ENCODE measurements at regions not wholly inside any gene's neighbourhood (a gene's known extent, or its start where the extent isn't known, plus 50 kb on each side); places are given as distances from the start of the nearest gene placed in this dataset.

DNA sequence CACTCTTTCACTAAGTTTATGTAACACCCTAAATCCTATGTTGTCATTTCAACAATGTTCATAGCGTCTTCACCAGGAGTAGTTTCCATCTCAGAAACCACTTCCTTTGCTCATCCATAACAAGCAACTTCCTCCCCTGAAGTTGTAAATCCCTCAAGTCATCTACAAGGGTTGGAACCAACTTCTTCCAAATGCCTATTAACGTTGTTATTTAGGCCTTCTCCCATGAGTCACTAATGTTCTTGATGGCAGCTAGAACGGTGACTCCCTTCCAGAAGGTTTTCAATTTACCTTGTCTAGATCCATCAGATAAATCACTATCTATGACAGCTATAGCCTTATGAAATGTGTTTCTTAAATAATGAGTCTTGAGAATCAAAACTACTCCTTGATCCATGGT, 73.3 kb upstream of the TARS1 start:
- H3K36me3 Mint-ChIP-seq (ENCODE audit: insufficient read depth, unreplicated experiment) = no peaks in the 10 kb centered on the region
- TF ChIP-seq, protein P1, sequence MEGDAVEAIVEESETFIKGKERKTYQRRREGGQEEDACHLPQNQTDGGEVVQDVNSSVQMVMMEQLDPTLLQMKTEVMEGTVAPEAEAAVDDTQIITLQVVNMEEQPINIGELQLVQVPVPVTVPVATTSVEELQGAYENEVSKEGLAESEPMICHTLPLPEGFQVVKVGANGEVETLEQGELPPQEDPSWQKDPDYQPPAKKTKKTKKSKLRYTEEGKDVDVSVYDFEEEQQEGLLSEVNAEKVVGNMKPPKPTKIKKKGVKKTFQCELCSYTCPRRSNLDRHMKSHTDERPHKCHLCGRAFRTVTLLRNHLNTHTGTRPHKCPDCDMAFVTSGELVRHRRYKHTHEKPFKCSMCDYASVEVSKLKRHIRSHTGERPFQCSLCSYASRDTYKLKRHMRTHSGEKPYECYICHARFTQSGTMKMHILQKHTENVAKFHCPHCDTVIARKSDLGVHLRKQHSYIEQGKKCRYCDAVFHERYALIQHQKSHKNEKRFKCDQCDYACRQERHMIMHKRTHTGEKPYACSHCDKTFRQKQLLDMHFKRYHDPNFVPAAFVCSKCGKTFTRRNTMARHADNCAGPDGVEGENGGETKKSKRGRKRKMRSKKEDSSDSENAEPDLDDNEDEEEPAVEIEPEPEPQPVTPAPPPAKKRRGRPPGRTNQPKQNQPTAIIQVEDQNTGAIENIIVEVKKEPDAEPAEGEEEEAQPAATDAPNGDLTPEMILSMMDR (IDR thresholded peaks at IDR 0.05; ENCODE audit: unreplicated experiment) = no peak
- intact Hi-C loops (cut with micrococcal nuclease) = no loop called here
- no peak for DNase-seq (ENCODE audit: unreplicated experiment)
- no peak overlapping the region for H3K27ac Mint-ChIP-seq (ENCODE audit: low read depth, unreplicated experiment)
- ChIA-PET CTCF (no interaction called here), POLR2A (interaction anchor here (0.7 to 1.4 kb wide), 2 partner anchors 12 to 37 kb away, joined by 3 to 4 read pairs; no protein-coding TSS in a partner anchor)
- no peaks in the 10 kb centered on the region for H3K9me3 Mint-ChIP-seq (ENCODE audit: unreplicated experiment)
- no TSS peak for BruUV-seq (replicated peaks)
- no peak overlapping the region for H3K4me3 Mint-ChIP-seq (ENCODE audit: unreplicated experiment)
- no peaks in the 10 kb centered on the region for H3K27me3 Mint-ChIP-seq (ENCODE audit: insufficient read depth, unreplicated experiment)
- peaks cover 21% of the 10 kb centered on the region for H3K4me1 Mint-ChIP-seq (ENCODE audit: insufficient read depth, unreplicated experiment)

DNA sequence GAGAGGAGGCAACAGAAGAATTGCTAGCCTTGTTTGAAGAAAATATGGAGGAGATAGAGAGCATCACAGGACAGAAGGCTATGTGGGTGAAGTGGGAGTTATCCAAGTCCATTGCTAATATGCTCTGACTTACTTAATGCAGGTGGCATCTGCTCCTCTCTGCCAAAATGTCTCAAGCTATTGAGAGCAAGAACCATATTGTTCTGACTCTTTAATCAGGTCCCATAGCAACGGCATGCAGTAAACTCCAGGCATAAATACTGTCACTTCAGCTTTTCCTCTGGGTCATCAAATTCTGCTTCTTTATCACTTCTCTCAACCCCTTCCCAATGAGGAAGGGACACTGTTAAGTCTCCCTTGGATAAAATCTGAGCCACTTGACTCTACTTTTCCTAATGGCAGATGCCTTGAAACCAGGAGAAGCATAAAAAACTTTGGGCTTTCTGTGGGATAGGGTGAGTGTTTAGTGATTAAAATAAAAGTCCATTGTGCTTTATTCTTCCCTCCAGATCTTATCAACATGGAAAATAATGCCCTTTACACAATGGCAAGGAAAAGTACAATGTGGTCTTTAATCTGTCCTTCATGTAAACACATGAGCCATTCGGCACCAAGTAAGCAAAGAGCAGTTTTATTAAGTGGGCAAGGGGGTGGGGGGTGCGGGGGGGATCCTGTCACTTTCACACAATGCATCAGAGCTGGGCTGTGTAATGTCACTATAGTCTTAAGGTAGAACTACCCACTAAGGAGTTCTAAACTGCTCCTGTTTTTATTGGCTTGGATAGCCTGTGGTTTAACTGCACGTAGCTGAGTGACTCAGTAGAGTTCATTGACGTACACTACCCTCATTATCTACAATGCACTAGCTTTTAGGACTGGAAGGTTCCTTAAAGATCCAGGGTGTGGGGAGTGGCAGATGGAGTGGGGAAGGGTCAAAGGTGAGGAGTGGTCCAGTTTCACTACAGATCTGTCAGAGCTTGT, 71.0 kb upstream of the TARS1 start:
- peak overlapping the region; percentile 25 for H3K27ac Mint-ChIP-seq (ENCODE audit: low read depth, unreplicated experiment)
- TF ChIP-seq, protein P1 (IDR thresholded peaks at IDR 0.05; ENCODE audit: unreplicated experiment) = no peak
- no peaks in the 10 kb centered on the region for H3K9me3 Mint-ChIP-seq (ENCODE audit: unreplicated experiment)
- no peaks in the 10 kb centered on the region for H3K27me3 Mint-ChIP-seq (ENCODE audit: insufficient read depth, unreplicated experiment)
- DNase-seq (ENCODE audit: unreplicated experiment) = peak; percentile 76
- BruUV-seq (replicated peaks) = no TSS peak
- intact Hi-C loops (cut with micrococcal nuclease) = no loop called here
- peaks cover 21% of the 10 kb centered on the region for H3K4me1 Mint-ChIP-seq (ENCODE audit: insufficient read depth, unreplicated experiment)
- H3K36me3 Mint-ChIP-seq (ENCODE audit: insufficient read depth, unreplicated experiment) = no peaks in the 10 kb centered on the region
- POLR2A ChIA-PET = interaction anchor here (0.9 to 1.4 kb wide), 2 partner anchors 27 to 32 kb away, joined by 4 to 5 read pairs; no protein-coding TSS in a partner anchor
- H3K4me3 Mint-ChIP-seq (ENCODE audit: unreplicated experiment) = no peak overlapping the region
- CTCF ChIA-PET = interaction anchor here (0.7 to 1.8 kb wide), 3 partner anchors 9 to 460 kb away, joined by 3 to 8 read pairs (median 3); no protein-coding TSS in a partner anchor

DNA sequence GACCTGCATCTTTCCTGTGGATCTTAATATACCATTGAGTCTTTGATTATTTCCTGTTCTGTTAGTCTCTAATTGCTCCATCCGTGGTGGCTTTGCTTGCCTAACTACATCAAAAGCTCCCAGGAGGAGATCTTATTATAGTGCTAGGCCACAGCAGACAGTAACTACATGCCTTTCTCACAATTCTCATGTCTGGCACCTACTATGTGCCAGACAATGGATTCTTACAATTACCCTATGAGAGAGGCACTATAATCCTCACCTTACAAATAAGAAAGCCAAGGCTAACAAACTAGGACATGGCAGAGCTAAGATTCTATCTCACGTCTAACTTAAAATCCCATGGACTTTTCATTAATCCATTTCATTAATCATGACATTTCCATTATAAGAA, 70.3 kb upstream of the TARS1 start:
- no peaks in the 10 kb centered on the region for H3K9me3 Mint-ChIP-seq (ENCODE audit: unreplicated experiment)
- H3K4me1 Mint-ChIP-seq (ENCODE audit: insufficient read depth, unreplicated experiment) = peaks cover 21% of the 10 kb centered on the region
- TF ChIP-seq, protein P1 (IDR thresholded peaks at IDR 0.05; ENCODE audit: unreplicated experiment) = no peak
- CTCF ChIA-PET = interaction anchor here (1.0 to 1.8 kb wide), 2 partner anchors 9 to 13 kb away, joined by 3 to 8 read pairs; no protein-coding TSS in a partner anchor
- no peak overlapping the region for H3K4me3 Mint-ChIP-seq (ENCODE audit: unreplicated experiment)
- no TSS peak for BruUV-seq (replicated peaks)
- intact Hi-C loops (cut with micrococcal nuclease) = no loop called here
- H3K27ac Mint-ChIP-seq (ENCODE audit: low read depth, unreplicated experiment) = peak overlapping the region; percentile 25
- no peaks in the 10 kb centered on the region for H3K36me3 Mint-ChIP-seq (ENCODE audit: insufficient read depth, unreplicated experiment)
- no peak for DNase-seq (ENCODE audit: unreplicated experiment)
- H3K27me3 Mint-ChIP-seq (ENCODE audit: insufficient read depth, unreplicated experiment) = no peaks in the 10 kb centered on the region
- POLR2A ChIA-PET = interaction anchor here (0.7 to 1.4 kb wide), 3 partner anchors 26 to 43 kb away, joined by 3 to 5 read pairs (median 4); no protein-coding TSS in a partner anchor

DNA sequence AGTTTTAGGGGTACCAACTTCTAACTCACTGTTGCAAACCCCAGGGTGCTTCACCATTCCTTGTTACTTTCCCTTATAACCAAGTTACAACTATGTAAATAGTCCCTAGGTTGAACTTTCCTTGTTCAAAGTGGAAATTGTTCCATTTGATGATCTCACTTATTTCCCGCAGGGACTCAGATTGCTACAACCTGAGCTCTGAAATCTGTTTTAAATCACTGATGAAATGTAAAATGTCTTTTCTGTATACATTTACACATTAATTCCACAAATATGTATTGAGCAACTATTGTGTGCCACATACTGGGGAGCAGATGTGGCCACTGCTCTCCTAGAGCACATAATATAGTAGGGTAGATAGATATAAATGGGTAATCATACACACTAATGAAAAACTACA, 69.1 kb upstream of the TARS1 start:
- Mint-ChIP-seq H3K9me3 (ENCODE audit: unreplicated experiment) (no peaks in the 10 kb centered on the region), H3K27me3 (ENCODE audit: insufficient read depth, unreplicated experiment) (no peaks in the 10 kb centered on the region), H3K4me1 (ENCODE audit: insufficient read depth, unreplicated experiment) (peaks cover 21% of the 10 kb centered on the region), H3K4me3 (ENCODE audit: unreplicated experiment) (no peak overlapping the region), H3K36me3 (ENCODE audit: insufficient read depth, unreplicated experiment) (no peaks in the 10 kb centered on the region), H3K27ac (ENCODE audit: low read depth, unreplicated experiment) (no peak overlapping the region)
- ChIA-PET CTCF (interaction anchor here (1.8 kb wide), 1 partner anchor 8 kb away, joined by 8 read pairs; no protein-coding TSS in a partner anchor), POLR2A (no interaction called here)
- BruUV-seq (replicated peaks) = no TSS peak
- TF ChIP-seq, protein P1 (IDR thresholded peaks at IDR 0.05; ENCODE audit: unreplicated experiment) = no peak
- intact Hi-C loops (cut with micrococcal nuclease) = no loop called here
- peak; percentile 29 for DNase-seq (ENCODE audit: unreplicated experiment)
